H4 (cell line): ENCODE measurements at regions not wholly inside any gene's neighbourhood (a gene's known extent, or its start where the extent isn't known, plus 50 kb on each side); places are given as distances from the start of the nearest gene placed in this dataset.
A peak's percentile ranks its signal among the peaks of the same experiment; 100 is the strongest.

ENCODE experiments used
- DNase-seq: peaks from one replicate; pipeline ENCODE4 v3.0.0-alpha.2; 2015; ENCODE audit warnings: low spot score

- DNase-seq: no peak
These were observed 424.3 kb downstream of the SLC4A3 start for GRCh38 chr2:220051716-220052115.

GRCh38 chr2:220053919-220054318 lies 426.5 kb downstream of the SLC4A3 start:
- peak; percentile 51 for DNase-seq

- DNase-seq: no peak
These were observed 430.0 kb downstream of the SLC4A3 start for GRCh38 chr2:220057391-220057790.

- DNase-seq: no peak
These were observed 430.5 kb downstream of the SLC4A3 start for GRCh38 chr2:220057916-220058315.

GRCh38 chr2:220064111-220065030 lies 436.9 kb downstream of the SLC4A3 start:
- no peak for DNase-seq

- no peak for DNase-seq
These were observed 438.2 kb downstream of the SLC4A3 start for GRCh38 chr2:220065581-220065980.

GRCh38 chr2:220068846-220069245 lies 441.4 kb downstream of the SLC4A3 start:
- no peak for DNase-seq

- no peak for DNase-seq
These were observed 442.9 kb downstream of the SLC4A3 start for GRCh38 chr2:220070349-220070748.

- peak; percentile 14 for DNase-seq
These were observed 444.3 kb downstream of the SLC4A3 start for GRCh38 chr2:220071696-220072095.

GRCh38 chr2:220072669-220073220 lies 445.3 kb downstream of the SLC4A3 start:
- no peak for DNase-seq

GRCh38 chr2:220075835-220076234 lies 448.4 kb downstream of the SLC4A3 start:
- DNase-seq: no peak

GRCh38 chr2:220076734-220077133 lies 449.3 kb downstream of the SLC4A3 start:
- DNase-seq: peak; percentile 52

GRCh38 chr2:220077488-220077887 lies 450.1 kb downstream of the SLC4A3 start:
- peak; percentile 39 for DNase-seq

GRCh38 chr2:220078439-220078838 lies 451.0 kb downstream of the SLC4A3 start:
- no peak for DNase-seq

- DNase-seq: no peak
These were observed 452.2 kb downstream of the SLC4A3 start for GRCh38 chr2:220079595-220079994.

GRCh38 chr2:220081171-220081570 lies 453.7 kb downstream of the SLC4A3 start:
- DNase-seq: no peak

- DNase-seq: no peak
These were observed 462.6 kb downstream of the SLC4A3 start for GRCh38 chr2:220090050-220090449.

- DNase-seq: no peak
These were observed 469.0 kb downstream of the SLC4A3 start for GRCh38 chr2:220096406-220096805.

GRCh38 chr2:220101980-220102379 lies 474.6 kb downstream of the SLC4A3 start:
- no peak for DNase-seq

- no peak for DNase-seq
These were observed 476.2 kb downstream of the SLC4A3 start for GRCh38 chr2:220103596-220103995.

- peak; percentile 71 for DNase-seq
These were observed 477.5 kb downstream of the SLC4A3 start for GRCh38 chr2:220104871-220105351.

- no peak for DNase-seq
These were observed 478.6 kb downstream of the SLC4A3 start for GRCh38 chr2:220106065-220106464.

- DNase-seq: no peak
These were observed 480.0 kb downstream of the SLC4A3 start for GRCh38 chr2:220107380-220107791.
